Esophagus squamous epithelium (tissue), 5 donors: ENCODE measurements at regions not wholly inside any gene's neighbourhood (a gene's known extent, or its start where the extent isn't known, plus 50 kb on each side); places are given as distances from the start of the nearest gene placed in this dataset.

Experiments
- DNase-seq: peaks from one replicate; lab custom pipeline; 2025; lab: John Stamatoyannopoulos, UW
- H3K27ac ChIP-seq, 4 donors: fragments of 200-600 bp; sonication (generic); one replicate each; pipeline ENCODE4 v1.5.1; 2016 to 2019; ENCODE audit warnings: mild to moderate bottlenecking in 1 of 4
- H3K27me3 ChIP-seq, 4 donors: fragments of 200-600 bp; sonication (generic); 1 replicate in 3 of 4; 2 replicates in 1 of 4; pipeline versions ENCODE4 v1.5.1 to v1.6.0; 2017 to 2021; ENCODE audit warnings: antibody characterized with exemption in 1 of 4
- H3K36me3 ChIP-seq, 3 donors: fragments of 200-600 bp; sonication (generic); one replicate each; pipeline ENCODE4 v1.5.1; 2016 to 2019
- H3K4me1 ChIP-seq, 3 donors: fragments of 200-600 bp; sonication (generic); one replicate each; pipeline ENCODE4 v1.5.1; 2017 to 2019
- H3K4me3 ChIP-seq, 4 donors: fragments of 200-600 bp; sonication (generic); 1 replicate in 3 of 4; 2 replicates in 1 of 4; pipeline ENCODE4 v1.5.1; 2016 to 2019; ENCODE audit warnings: mild to moderate bottlenecking in 2 of 4, moderate library complexity in 1 of 4
- H3K9me3 ChIP-seq, 3 donors: fragments of 200-600 bp; sonication (generic); one replicate each; pipeline ENCODE4 v1.5.1; 2016 to 2019
- CTCF ChIP-seq, 6 experiments: fragments of 450-650 bp in 4 of 6; fragments of 200-600 bp in 2 of 6; sonication (generic) in 2 of 6; IDR thresholded peaks; one replicate each; pipeline ENCODE4 v1.5.1; 2016 to 2019; ENCODE audit warnings: antibody characterized with exemption in 6 of 6, mild to moderate bottlenecking in 4 of 6, moderate library complexity in 4 of 6
- POLR2A ChIP-seq, 4 donors: fragments of 450-650 bp; IDR thresholded peaks; one replicate each; pipeline ENCODE4 v1.6.1; 2017; ENCODE audit warnings: antibody characterized with exemption in 4 of 4, mild to moderate bottlenecking in 4 of 4, moderate library complexity in 3 of 4
- WGBS, 2 donors: methylation state at CpG; one replicate each; pipeline ENCODE4 v1.1.5; 2018; 5-methylcytosine and 5-hydroxymethylcytosine counted together
- intact Hi-C: fragments of 100-400 bp; cut with DNase I; formaldehyde crosslinking; loops from one replicate; pipeline ENCODE4 v1.15.0; 2022
- donor health status: DM: yes; HTN: yes; CAD: no.

- TF ChIP-seq CTCF (IDR thresholded peaks at IDR 0.05) (no peak), POLR2A (IDR thresholded peaks at IDR 0.05) (no peak)
- intact Hi-C loops, result no loop called here
- H3K36me3 ChIP-seq, result no peaks in the 10 kb centered on the region
- no peaks in the 10 kb centered on the region for H3K9me3 ChIP-seq
- H3K27ac ChIP-seq, result no peak overlapping the region
- H3K4me1 ChIP-seq, result no peaks in the 10 kb centered on the region
- DNase-seq, result no peak
- H3K27me3 ChIP-seq, result no peaks in the 10 kb centered on the region
- no peak overlapping the region for H3K4me3 ChIP-seq
- WGBS, 2 donors, result 62 to 96% methylated on average over 3 of the region's 3 CpGs
Observed at GRCh38 chr12:33653362-33653761, 213.7 kb upstream of the SYT10 start.

GRCh38 chr12:33654313-33654712 lies 214.7 kb upstream of the SYT10 start:
- no peak overlapping the region for H3K27ac ChIP-seq
- no peak for DNase-seq
- intact Hi-C loops, result no loop called here
- H3K4me1 ChIP-seq, result no peaks in the 10 kb centered on the region
- H3K4me3 ChIP-seq, result no peak overlapping the region
- 25 to 35% methylated on average over 1 of the region's 1 CpG for WGBS, 2 donors
- H3K36me3 ChIP-seq, result no peaks in the 10 kb centered on the region
- TF ChIP-seq POLR2A (IDR thresholded peaks at IDR 0.05), result no peak
- no peak for TF ChIP-seq CTCF (IDR thresholded peaks at IDR 0.05)
- H3K27me3 ChIP-seq, result no peaks in the 10 kb centered on the region
- no peaks in the 10 kb centered on the region for H3K9me3 ChIP-seq

- intact Hi-C loops, result no loop called here
- no peak overlapping the region for H3K27ac ChIP-seq
Observed at GRCh38 chr12:33663000-33663654, 223.5 kb upstream of the SYT10 start.

GRCh38 chr12:33669349-33669748 lies 229.7 kb upstream of the SYT10 start:
- no peak overlapping the region for H3K27ac ChIP-seq
- H3K4me3 ChIP-seq, result no peak overlapping the region
- TF ChIP-seq POLR2A (IDR thresholded peaks at IDR 0.05), result no peak
- no peak for TF ChIP-seq CTCF (IDR thresholded peaks at IDR 0.05)
- whole genome bisulfite sequencing, 2 donors, result 32 to 37% methylated on average over 2 of the region's 2 CpGs
- H3K27me3 ChIP-seq, result no peaks in the 10 kb centered on the region
- H3K36me3 ChIP-seq, result no peaks in the 10 kb centered on the region
- no peaks in the 10 kb centered on the region for H3K4me1 ChIP-seq
- no peak for DNase-seq
- intact Hi-C loops, result no loop called here
- H3K9me3 ChIP-seq, result no peaks in the 10 kb centered on the region

More at GRCh38 chr12:33663000-33663654, 223.5 kb upstream of the SYT10 start:
- Histone ChIP-seq H3K9me3 (no peaks in the 10 kb centered on the region), H3K4me3 (no peak overlapping the region), H3K36me3 (no peaks in the 10 kb centered on the region), H3K27me3 (no peaks in the 10 kb centered on the region), H3K4me1 (no peaks in the 10 kb centered on the region)
- no peak for TF ChIP-seq POLR2A (IDR thresholded peaks at IDR 0.05)
- DNase-seq, result no peak
- 67 to 73% methylated on average over 4 of the region's 4 CpGs for WGBS, 2 donors

- H3K9me3 ChIP-seq, result no peaks in the 10 kb centered on the region
- H3K4me1 ChIP-seq, result no peaks in the 10 kb centered on the region
- no peak for DNase-seq
- H3K4me3 ChIP-seq, result no peak overlapping the region
- TF ChIP-seq POLR2A (IDR thresholded peaks at IDR 0.05) (no peak), CTCF (IDR thresholded peaks at IDR 0.05) (no peak)
- H3K27ac ChIP-seq, result no peak overlapping the region
- WGBS, 2 donors, result 40 to 46% methylated on average over 5 of the region's 5 CpGs
- H3K27me3 ChIP-seq, result no peaks in the 10 kb centered on the region
- intact Hi-C loops, result no loop called here
- H3K36me3 ChIP-seq, result no peaks in the 10 kb centered on the region
Observed at GRCh38 chr12:33670284-33670683, 230.7 kb upstream of the SYT10 start.

- no peak for DNase-seq
- Histone ChIP-seq H3K27ac (no peak overlapping the region), H3K4me3 (no peak overlapping the region), H3K9me3 (no peaks in the 10 kb centered on the region), H3K27me3 (no peaks in the 10 kb centered on the region), H3K4me1 (no peaks in the 10 kb centered on the region), H3K36me3 (no peaks in the 10 kb centered on the region)
- intact Hi-C loops, result no loop called here
- TF ChIP-seq CTCF (IDR thresholded peaks at IDR 0.05) (no peak), POLR2A (IDR thresholded peaks at IDR 0.05) (no peak)
Observed at GRCh38 chr12:33671676-33672075, 232.1 kb upstream of the SYT10 start.
